Hepatocyte (in vitro differentiated cells): ENCODE measurements at regions not wholly inside any gene's neighbourhood (a gene's known extent, or its start where the extent isn't known, plus 50 kb on each side); places are given as distances from the start of the nearest gene placed in this dataset.

ENCODE experiments used
- DNase-seq: peaks from one replicate; pipeline ENCODE4 v3.0.0-alpha.2; 2016; ENCODE audit warnings: low spot score
- H2AFZ ChIP-seq: fragments of 200-600 bp; sonication (generic); 2 replicates; pipeline ENCODE4 v1.6.0; 2016; ENCODE audit warnings: antibody characterized with exemption, mild to moderate bottlenecking
- H3K27ac ChIP-seq: fragments of 200-600 bp; sonication (generic); 2 replicates; pipeline ENCODE4 v1.5.1; 2016; ENCODE audit warnings: mild to moderate bottlenecking
- H3K27me3 ChIP-seq: fragments of 200-600 bp; sonication (generic); 2 replicates; pipeline ENCODE4 v1.6.1; 2016
- H3K36me3 ChIP-seq: fragments of 200-600 bp; sonication (generic); replicated peaks from 2 replicates; pipeline ENCODE4 v1.5.1; 2016; ENCODE audit warnings: low read depth; ENCODE audit not compliant: insufficient read depth
- H3K4me1 ChIP-seq: fragments of 200-600 bp; sonication (generic); 2 replicates; pipeline ENCODE4 v1.5.1; 2016; ENCODE audit warnings: mild to moderate bottlenecking, moderate library complexity; ENCODE audit not compliant: insufficient read depth
- H3K4me2 ChIP-seq: fragments of 200-600 bp; sonication (generic); 2 replicates; pipeline ENCODE4 v1.6.0; 2016
- H3K4me3 ChIP-seq: fragments of 200-600 bp; sonication (generic); 2 replicates; pipeline ENCODE4 v1.5.1; 2016; ENCODE audit warnings: mild to moderate bottlenecking
- H3K79me2 ChIP-seq: fragments of 200-600 bp; sonication (generic); 2 replicates; pipeline ENCODE4 v1.6.0; 2017; ENCODE audit warnings: mild to moderate bottlenecking
- H3K9me2 ChIP-seq: fragments of 200-600 bp; sonication (generic); replicated peaks from 2 replicates; pipeline ENCODE4 v1.6.0; 2017; ENCODE audit warnings: mild to moderate bottlenecking; ENCODE audit not compliant: insufficient read depth
- H3K9me3 ChIP-seq: fragments of 200-600 bp; sonication (generic); 2 replicates; pipeline ENCODE4 v1.5.1; 2016; ENCODE audit warnings: low read depth, mild to moderate bottlenecking
- H4K20me1 ChIP-seq: fragments of 200-600 bp; sonication (generic); 2 replicates; pipeline ENCODE4 v1.6.0; 2016; ENCODE audit warnings: mild to moderate bottlenecking; ENCODE audit not compliant: insufficient read depth, poor library complexity, severe bottlenecking
- CTCF ChIP-seq: fragments of 200-600 bp; sonication (generic); IDR thresholded peaks from 2 replicates; pipeline ENCODE4 v1.5.1; 2016; ENCODE audit warnings: antibody characterized with exemption, mild to moderate bottlenecking; ENCODE audit not compliant: poor library complexity
- EZH2 ChIP-seq: fragments of 200-600 bp; sonication (generic); IDR thresholded peaks from 2 replicates; pipeline ENCODE4 v1.6.1; 2016; ENCODE audit warnings: antibody characterized with exemption, mild to moderate bottlenecking, borderline replicate concordance
- EZH2phosphoT487 ChIP-seq: fragments of 200-600 bp; sonication (generic); IDR thresholded peaks from one replicate; pipeline ENCODE4 v1.6.1; 2018; ENCODE audit warnings: antibody characterized with exemption, mild to moderate bottlenecking, low read depth, moderate library complexity; ENCODE audit not compliant: unreplicated experiment, severe bottlenecking
- WGBS: methylation state at CpG from one replicate; pipeline ENCODE4 v1.1.6; 2016; ENCODE audit warnings: low lambda C conversion rate; ENCODE audit errors: missing lambda C conversion rate; 5-methylcytosine and 5-hydroxymethylcytosine counted together

GRCh38 chr4:10773010-10773409, 88.4 kb upstream of the CLNK start:
- H4K20me1 ChIP-seq: no peaks in the 10 kb centered on the region
- H3K27me3 ChIP-seq: no peaks in the 10 kb centered on the region
- H3K79me2 ChIP-seq: no peaks in the 10 kb centered on the region
- H2AFZ ChIP-seq: no peak overlapping the region
- DNase-seq: no peak
- H3K27ac ChIP-seq: no peak overlapping the region
- no peaks in the 10 kb centered on the region for H3K9me3 ChIP-seq
- no peaks in the 10 kb centered on the region for H3K36me3 ChIP-seq
- no peak overlapping the region for H3K4me3 ChIP-seq
- 71% methylated on average over 3 of the region's 3 CpGs for WGBS
- H3K4me2 ChIP-seq: no peak overlapping the region
- H3K4me1 ChIP-seq: no peaks in the 10 kb centered on the region
- no peaks in the 10 kb centered on the region for H3K9me2 ChIP-seq
- TF ChIP-seq CTCF (no peak), EZH2phosphoT487 (no peak), EZH2 (no peak)

GRCh38 chr4:10765386-10765785, 80.8 kb upstream of the CLNK start:
- H4K20me1 ChIP-seq: no peaks in the 10 kb centered on the region
- DNase-seq: no peak
- H3K9me2 ChIP-seq: no peaks in the 10 kb centered on the region
- H3K4me2 ChIP-seq: no peak overlapping the region
- WGBS: 89% methylated on average over 3 of the region's 3 CpGs
- no peaks in the 10 kb centered on the region for H3K27me3 ChIP-seq
- H3K9me3 ChIP-seq: no peaks in the 10 kb centered on the region
- H3K36me3 ChIP-seq: no peaks in the 10 kb centered on the region
- no peaks in the 10 kb centered on the region for H3K4me1 ChIP-seq
- TF ChIP-seq CTCF (no peak), EZH2 (no peak), EZH2phosphoT487 (no peak)
- H3K27ac ChIP-seq: no peak overlapping the region
- H3K79me2 ChIP-seq: no peaks in the 10 kb centered on the region
- H2AFZ ChIP-seq: no peak overlapping the region
- no peak overlapping the region for H3K4me3 ChIP-seq

GRCh38 chr4:10762561-10762960, 78.0 kb upstream of the CLNK start:
- H4K20me1 ChIP-seq: no peaks in the 10 kb centered on the region
- H2AFZ ChIP-seq: no peak overlapping the region
- H3K9me3 ChIP-seq: no peaks in the 10 kb centered on the region
- TF ChIP-seq EZH2phosphoT487: no peak
- no peak for TF ChIP-seq EZH2
- no peak for TF ChIP-seq CTCF
- H3K9me2 ChIP-seq: no peaks in the 10 kb centered on the region
- H3K4me1 ChIP-seq: no peaks in the 10 kb centered on the region
- no peaks in the 10 kb centered on the region for H3K79me2 ChIP-seq
- DNase-seq: peak; percentile 11
- no peak overlapping the region for H3K27ac ChIP-seq
- H3K4me2 ChIP-seq: no peak overlapping the region
- no peaks in the 10 kb centered on the region for H3K27me3 ChIP-seq
- WGBS: 43% methylated on average over 4 of the region's 4 CpGs
- H3K36me3 ChIP-seq: no peaks in the 10 kb centered on the region
- H3K4me3 ChIP-seq: no peak overlapping the region

- H3K36me3 ChIP-seq: no peaks in the 10 kb centered on the region
- H3K4me2 ChIP-seq: no peak overlapping the region
- H3K4me1 ChIP-seq: no peaks in the 10 kb centered on the region
- whole genome bisulfite sequencing: 91% methylated on average over 1 of the region's 1 CpG
- DNase-seq: no peak
- no peaks in the 10 kb centered on the region for H3K9me2 ChIP-seq
- H3K27ac ChIP-seq: no peak overlapping the region
- no peak overlapping the region for H2AFZ ChIP-seq
- TF ChIP-seq EZH2: no peak
- TF ChIP-seq EZH2phosphoT487: no peak
- no peak for TF ChIP-seq CTCF
- H3K79me2 ChIP-seq: no peaks in the 10 kb centered on the region
- H3K9me3 ChIP-seq: no peaks in the 10 kb centered on the region
- H3K27me3 ChIP-seq: no peaks in the 10 kb centered on the region
- no peaks in the 10 kb centered on the region for H4K20me1 ChIP-seq
- no peak overlapping the region for H3K4me3 ChIP-seq
These were observed 77.3 kb upstream of the CLNK start for GRCh38 chr4:10761903-10762302.
